ENCODE measurements at regions not wholly inside any gene's neighbourhood (a gene's known extent, or its start where the extent isn't known, plus 50 kb on each side); places are given as distances from the start of the nearest gene placed in this dataset.

- DNase-seq: no peak
Measured at GRCh38 chr3:194075088-194075615, 60.8 kb upstream of the HES1 start.

GRCh38 chr3:194075802-194076460 is 60.0 kb upstream of the HES1 start:
- DNase-seq: no peak

- DNase-seq: no peak
Measured at GRCh38 chr3:194076475-194076874, 59.5 kb upstream of the HES1 start.

DNA sequence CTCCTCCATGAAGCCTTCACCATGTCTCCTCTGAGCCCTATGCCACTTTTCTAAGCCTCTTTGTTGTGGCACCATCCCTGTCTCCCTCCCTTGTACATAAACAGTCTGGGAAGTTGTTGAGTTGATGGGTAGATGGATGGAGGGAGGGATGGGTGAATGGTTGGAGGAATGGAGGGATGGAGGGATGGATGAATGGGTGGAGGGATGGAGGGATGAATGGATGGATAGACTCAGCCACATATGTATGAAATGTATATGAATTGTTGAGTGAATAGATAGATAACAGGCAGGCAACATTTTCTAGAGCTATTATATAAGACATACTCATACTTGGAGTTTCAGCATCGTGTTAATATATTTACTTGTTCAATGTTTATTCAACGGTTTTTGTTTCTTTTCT is 58.3 kb upstream of the HES1 start:
- DNase-seq: no peak

DNA sequence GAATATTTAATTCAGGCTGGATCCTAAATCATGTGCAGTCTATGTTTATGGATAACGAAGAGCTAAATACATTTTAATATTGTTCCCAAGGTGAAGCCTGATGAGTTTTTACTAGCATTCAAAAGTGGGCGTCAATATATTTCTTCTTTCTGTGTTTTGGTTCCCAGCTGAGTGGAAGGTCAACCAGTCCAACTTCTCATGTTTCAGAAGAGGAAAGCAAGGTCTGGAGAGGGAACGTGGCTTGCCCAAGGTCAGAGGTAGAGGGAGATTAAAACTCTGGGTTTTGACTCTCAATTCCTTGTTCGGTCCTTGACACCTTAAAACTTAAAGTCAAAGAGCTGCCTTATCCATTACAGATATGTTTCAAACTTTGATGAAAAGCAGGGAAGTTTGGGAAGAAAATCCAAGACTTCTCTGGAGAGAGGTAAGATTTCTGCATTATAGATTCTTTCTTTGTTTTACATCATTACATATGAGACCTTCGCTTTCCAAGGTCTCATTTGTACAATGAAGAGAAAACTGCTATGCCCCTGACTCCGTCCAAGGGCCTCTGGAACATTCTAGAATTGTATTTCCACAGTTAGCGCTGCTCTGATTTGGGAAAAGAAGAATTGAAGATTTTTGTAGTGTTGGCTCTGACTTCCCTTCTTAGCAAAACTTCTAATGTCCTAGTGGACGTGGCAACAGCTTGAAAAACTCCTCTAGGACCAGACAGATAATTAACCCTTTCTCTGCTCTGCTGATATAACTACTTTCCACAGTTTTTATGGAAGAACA is 57.7 kb upstream of the HES1 start:
- DNase-seq: no peak

DNA sequence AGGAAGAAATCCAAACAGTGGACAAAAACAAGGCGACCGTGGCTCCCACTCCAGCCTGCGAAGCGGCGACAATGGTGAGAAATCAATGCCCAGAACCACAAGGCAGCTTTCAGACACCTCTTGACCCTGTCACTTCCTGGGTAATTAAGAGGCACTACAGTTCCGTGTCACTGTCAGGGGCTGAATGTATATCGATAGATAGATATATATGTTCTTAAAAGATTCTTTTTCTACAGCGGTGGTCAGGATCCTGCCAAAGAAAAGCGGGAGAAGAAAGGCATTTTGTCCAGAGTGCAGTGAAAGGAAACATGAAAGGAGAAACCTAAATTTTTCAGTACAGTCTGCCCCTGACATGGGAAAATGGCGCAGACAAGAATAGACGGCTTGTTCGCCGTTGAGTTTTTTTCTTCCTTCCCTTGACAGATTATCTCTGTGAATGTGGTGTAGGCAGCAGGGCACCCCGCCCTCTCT is 56.2 kb upstream of the HES1 start:
- no peak for DNase-seq

DNA sequence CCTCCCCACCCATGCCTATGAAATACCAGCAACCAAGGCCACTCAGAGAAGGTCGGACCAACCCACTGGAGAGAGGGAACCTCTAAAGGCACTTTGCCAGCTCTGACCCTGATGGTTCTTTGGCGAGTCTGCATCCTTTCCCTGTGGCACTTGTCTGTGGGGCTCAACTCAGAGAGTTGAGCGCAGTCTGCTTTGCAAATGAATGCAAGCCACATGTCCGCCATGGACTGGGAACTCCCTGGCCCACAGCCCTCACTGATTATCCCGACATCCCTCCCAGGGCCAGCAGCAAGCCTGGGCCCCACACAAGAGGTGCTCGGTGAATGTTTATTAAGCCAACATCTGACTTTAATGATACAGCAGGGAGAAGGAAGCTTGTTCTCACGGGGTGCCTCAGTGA is 55.5 kb upstream of the HES1 start:
- no peak for DNase-seq

GRCh38 chr3:194080913-194081800 is 54.8 kb upstream of the HES1 start:
- no peak for DNase-seq

DNA sequence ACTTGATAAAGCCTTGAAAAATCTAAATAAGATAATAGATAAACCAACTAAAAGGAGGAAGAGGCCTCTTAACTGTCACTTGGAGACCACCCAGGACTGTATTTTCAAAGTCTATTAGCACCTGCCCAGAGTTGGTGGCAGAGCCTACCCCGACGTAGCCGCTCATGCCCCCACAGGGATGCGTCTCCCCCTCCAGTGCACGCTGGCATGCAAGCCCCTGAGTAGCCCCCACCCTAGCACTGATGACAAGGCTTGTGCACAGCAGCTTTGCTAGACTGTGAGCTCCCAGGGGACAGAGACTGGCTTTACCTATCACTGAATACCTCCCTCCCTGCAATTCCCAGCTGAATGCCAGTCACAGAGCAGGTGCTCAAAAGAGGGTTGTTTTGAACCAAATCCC is 54.1 kb upstream of the HES1 start:
- no peak for DNase-seq

- DNase-seq: no peak
Measured at GRCh38 chr3:194082743-194083636, 53.0 kb upstream of the HES1 start.

- no peak for DNase-seq
Measured at GRCh38 chr3:194083637-194084224, 52.2 kb upstream of the HES1 start.

- no peak for DNase-seq
Measured at GRCh38 chr3:194084284-194084683, 51.7 kb upstream of the HES1 start.
